Uterus (tissue), 2 donors: ENCODE measurements at regions not wholly inside any gene's neighbourhood (a gene's known extent, or its start where the extent isn't known, plus 50 kb on each side); places are given as distances from the start of the nearest gene placed in this dataset.

Experiments used
- CTCF ChIP-seq, 4 experiments: fragments of 200-600 bp in 2 of 4; fragments of 450-650 bp in 2 of 4; sonication (generic) in 2 of 4; IDR thresholded peaks; one replicate each; pipeline ENCODE4 v1.5.1; 2016 to 2019; ENCODE audit warnings: antibody characterized with exemption in 4 of 4, mild to moderate bottlenecking in 2 of 4, moderate library complexity in 1 of 4
- POLR2A ChIP-seq, 2 donors: fragments of 450-650 bp; IDR thresholded peaks; one replicate each; pipeline ENCODE4 v1.6.1; 2016; ENCODE audit warnings: antibody characterized with exemption in 2 of 2, mild to moderate bottlenecking in 1 of 2, moderate library complexity in 1 of 2

GRCh38 chr3:159726231-159726964, 262.2 kb upstream of the IL12A start:
- TF ChIP-seq CTCF (IDR thresholded peaks at IDR 0.05) (no peak), POLR2A (IDR thresholded peaks at IDR 0.05) (no peak)
